ENCODE measurements at regions not wholly inside any gene's neighbourhood (a gene's known extent, or its start where the extent isn't known, plus 50 kb on each side); places are given as distances from the start of the nearest gene placed in this dataset.

DNA sequence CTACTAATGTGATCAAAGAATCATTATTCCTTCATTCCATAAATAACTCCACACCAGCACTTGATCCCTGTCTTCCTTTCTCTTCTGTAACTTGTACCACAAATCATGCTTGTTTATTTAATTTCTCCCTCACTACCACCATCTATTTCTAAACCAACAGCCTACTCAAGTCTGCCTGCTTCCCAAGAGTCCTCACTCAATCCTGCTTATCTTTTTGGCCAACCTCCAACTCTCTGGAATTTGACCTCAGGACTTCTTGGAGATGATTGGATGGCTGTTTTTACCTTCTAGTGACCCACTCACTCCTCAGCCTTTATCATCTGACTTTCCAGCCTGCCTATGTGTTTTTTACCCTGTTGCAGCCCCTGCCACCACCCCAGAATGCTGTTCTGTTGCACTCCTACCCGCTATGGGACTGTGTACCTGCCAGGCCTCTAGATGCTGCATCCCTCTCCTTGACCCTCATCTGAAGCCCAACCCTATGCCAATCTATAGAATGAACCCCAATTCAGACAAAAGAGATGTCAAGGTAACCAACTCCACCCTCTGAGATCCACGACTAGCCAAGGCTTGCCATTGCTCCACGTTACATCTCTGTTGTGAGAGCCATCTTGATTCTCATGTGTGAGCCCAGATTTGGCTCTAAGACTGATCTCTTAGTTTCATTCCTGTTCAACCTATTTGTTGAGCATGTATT lies 150.2 kb upstream of the PLEKHG7 start:
- no peak for DNase-seq

DNA sequence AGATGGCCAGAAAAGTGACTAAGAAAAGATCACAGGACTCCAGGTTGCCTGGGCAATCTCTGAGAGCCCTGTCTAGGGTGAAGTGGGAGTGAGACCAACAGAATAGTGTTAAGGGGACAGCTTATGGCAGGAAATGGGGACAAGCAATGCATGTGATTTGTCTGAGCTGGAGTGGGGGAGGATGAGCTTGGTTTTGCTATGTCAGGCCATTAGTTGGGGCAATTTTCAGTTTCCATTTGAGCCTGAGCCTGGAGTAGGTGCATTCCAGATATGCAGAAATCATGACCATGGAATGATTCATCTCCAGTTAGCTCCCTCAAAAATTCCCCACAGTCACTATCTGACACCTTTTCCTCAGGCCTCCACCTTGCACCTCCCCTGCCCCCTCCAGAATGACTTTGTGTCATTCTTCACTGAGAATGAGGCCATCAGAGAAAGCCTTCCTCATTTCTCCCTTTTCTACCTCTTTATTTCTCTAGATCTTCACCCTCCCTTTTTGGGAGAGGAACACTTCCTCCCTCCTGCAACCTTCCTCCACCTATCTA lies 150.9 kb upstream of the PLEKHG7 start:
- DNase-seq = no peak

DNA sequence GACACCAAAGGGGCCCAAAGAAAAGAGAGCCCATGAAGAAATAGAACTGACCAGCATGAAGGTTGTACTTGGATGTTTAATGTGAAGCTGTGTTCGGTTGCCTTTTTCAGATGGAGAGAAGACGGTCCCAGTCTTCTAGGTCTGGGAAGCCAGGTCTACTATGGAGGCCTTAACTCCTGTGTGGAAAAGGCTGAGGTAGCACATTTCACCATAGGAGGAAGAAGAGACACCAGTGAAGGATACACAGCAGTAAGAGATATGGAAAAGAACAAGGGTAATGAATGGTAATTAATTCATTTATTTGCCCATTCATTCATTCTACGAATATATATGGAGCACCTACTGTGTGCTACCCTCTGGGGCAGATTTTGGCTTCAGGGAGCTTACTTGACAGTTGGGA lies 151.6 kb upstream of the PLEKHG7 start:
- DNase-seq = no peak

DNA sequence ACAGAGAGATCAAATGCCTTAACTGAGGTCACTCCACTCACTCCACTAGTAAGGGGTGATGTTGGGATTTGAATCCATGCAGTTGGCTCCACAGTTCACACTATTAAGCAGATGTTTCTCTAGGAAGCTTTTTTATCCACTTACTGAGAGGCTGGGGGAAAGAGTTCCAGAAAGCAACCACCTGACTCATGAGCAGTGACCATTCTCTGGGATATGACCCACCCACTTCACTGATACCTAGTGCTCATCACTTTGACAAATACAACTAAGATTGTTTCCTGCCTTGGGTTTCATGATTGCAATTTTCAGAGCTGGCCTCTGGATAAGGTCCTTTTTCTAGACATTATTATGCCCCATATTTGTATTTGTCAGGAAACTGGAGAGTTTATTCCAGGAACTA lies 152.1 kb upstream of the PLEKHG7 start:
- DNase-seq = no peak

DNA sequence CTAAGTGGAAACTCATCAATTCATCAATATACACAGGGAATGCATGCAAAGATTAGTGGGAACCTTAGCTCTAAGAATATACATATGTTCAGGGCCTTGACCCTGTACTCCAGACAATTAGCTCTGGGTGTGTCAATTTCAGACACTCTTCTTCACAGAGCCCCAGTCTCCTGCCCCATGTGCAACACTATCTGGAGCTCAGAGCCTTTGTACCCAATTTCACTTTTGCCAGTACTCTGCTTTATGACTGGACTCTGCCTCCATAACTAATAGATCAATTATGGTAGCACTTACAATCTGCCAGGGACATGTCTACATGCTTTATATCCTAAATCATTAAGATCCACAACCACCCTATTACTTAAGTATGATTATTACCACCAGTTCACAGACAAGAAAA lies 152.5 kb upstream of the PLEKHG7 start:
- DNase-seq = no peak

DNA sequence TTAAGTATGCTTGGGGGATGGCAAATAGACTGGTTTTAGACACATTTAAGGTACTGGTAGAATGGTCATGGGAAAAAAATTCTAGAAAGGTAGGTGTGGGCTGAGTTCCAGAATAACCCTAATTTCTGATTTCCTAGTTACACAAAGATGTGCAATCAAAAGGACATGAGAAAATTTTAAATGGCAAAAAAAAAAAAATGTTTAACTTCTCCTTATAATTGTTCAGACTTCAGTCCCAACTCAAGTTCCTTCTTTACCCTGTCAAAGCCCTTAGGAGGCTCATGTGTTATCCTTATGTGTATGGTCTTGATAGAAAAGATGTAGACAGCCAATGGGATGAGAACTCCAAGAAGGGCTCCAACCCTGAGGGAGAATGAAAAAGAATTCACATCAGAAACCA lies 153.3 kb upstream of the PLEKHG7 start:
- DNase-seq = no peak

DNA sequence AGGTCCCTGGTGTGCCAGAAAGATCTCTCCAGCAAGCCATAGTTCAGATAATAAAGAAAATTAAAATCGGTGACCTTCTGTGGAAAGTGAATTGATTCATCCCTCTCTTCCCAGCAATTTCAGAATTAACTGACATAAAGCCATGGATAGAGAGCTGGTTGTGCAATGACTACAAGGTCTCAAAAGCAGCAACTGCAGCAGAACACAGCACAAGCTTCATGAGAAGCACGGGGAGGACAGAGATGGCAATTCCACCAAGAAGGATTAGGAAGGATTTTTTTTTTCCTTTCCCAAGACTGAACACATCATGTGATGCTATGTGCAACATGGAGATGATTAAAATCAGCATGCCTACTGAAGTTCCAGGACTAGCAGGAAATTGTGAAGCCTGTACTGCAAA lies 154.9 kb upstream of the PLEKHG7 start:
- DNase-seq = no peak

DNA sequence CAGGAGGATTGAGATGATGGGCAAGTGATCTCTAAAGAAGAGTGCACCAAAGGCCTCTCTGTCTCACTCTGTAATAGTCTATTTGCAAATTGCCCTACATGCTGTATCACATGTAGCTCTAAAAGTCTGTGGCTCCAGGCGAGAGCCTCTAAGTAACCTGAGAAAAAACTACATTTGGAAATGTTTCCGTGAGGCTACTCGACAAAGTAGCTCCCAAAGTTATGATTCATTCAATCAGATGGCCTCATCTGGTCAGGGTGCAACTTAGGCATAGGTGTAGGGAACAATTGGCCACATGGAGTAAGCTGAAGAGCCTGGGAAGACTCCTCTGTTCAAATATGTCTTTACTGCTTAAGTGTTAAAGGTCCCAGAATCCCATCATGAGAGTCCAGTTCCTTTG lies 155.4 kb upstream of the PLEKHG7 start:
- DNase-seq = no peak

DNA sequence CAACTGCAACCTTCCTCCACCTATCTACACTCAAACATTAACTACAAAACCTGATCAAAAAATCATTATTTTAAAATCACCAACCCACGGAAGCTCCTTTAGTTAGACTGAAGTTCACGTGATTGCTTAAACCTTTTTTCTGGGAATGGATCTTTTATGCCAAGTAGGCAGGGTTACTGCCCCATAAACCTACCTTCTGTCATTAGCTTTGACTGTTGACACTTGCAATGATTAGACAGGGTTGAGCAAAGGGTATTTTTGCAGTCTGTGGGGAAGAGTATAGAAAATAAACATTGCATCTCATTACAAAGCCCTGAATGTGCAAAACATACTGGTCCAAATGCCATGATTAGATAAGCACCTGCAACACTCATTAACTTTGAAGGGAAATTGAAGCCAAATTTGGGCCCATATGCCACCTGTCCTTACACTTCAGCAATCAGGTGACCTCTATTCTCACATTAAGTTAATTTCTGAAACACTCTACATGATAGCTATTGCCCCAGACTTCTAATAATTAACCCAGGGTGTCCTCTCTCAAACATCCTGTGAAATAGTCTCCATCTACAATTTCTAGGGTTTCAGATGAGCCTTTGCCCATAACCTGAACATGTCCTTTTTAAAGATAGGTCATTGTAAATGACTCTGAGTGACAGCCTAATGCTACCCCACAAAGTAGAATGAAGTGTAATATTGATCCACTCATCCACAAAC lies 156.0 kb upstream of the PLEKHG7 start:
- no peak for DNase-seq

DNA sequence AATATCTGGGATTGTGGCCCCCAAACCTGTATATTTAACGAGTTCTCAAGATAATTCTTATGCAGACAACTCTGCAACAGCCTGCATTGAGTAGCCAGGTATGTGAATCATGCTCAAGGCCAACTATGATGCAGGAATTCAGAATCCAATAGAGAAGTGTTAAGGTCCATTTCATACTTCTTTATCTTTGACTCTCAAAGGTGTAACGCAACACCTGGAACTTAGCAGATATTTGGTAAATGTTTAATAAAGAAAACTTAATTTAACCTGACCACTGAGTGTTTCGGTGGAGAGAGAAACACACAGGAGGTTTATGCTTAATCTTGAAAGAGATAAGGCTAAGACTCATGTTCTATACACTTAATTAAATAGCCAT lies 156.5 kb upstream of the PLEKHG7 start:
- no peak for DNase-seq

DNA sequence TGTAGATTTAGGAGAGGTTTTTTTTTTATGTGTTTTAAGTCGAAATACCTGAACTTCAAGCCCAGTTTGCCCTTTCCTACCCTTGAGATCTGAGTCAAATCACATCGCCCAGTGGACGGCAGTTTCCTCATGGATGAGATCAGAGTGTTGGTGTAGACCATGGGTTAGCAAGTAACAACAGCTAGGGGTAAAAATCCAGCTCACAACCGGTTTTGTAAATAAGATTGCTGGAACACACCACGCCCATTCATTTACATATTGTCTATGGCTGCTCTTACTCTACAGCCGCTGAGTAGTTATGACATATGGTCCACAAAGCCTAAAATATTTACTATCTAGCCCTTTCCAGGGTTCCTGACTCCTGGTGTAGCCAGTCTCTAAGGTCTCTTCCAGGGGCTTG lies 158.5 kb upstream of the PLEKHG7 start:
- DNase-seq = no peak

DNA sequence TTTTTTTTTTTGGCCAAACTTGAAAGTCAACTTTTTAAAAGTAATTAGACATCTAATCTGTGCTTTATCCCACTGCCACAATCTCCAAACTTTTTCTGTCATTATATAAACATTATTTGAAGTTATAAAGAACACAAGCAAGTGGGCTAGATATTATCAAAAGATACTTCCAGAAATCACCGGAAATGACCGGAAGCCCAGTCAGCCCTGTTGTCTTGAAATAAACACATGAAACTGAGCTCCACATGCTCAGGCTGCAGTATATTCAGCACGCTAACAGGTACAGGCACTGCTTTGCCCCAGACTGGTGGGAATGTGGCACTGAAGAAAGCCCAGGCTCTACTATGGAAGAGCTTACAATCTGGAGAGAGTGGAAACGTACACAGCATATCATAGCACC lies 158.9 kb upstream of the PLEKHG7 start:
- DNase-seq = no peak

DNA sequence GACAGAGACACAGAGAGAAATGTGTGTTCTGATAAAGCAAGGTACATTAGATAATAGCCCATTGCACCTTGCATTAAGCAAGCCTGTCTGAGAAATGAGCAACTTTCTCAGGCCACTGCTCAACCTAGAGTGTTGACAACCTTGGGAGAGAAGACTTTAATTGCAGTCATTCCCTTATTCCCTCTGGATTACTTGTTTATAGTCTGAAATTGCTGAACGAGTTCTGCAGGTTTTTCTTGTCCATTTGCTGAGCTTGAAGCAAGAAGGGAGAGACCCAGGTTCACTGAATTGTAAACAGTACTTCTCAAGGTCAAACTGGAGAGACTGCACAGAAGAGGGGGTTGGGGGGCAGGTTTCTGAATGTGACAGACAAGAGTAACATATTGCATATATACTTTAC lies 159.4 kb upstream of the PLEKHG7 start:
- peak; percentile 4 for DNase-seq

DNA sequence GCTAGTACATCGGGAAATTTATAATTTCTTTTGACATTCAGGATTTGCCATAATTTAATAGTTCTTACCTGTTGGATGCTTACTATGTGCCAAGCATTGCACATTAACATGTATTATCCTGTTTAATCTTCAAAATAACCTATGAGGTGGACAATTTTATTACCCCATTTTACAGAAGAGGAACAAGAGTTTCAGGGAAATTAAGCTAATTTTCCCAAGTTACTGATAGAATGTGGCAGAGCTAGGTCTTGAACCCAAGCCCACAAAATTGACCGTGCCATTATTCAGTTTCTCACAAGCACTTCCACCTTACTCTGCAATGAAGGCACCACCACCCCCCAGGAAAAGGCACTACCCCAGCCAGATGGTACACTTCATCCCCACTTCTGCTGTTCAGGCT lies 161.1 kb upstream of the PLEKHG7 start:
- no peak for DNase-seq

DNA sequence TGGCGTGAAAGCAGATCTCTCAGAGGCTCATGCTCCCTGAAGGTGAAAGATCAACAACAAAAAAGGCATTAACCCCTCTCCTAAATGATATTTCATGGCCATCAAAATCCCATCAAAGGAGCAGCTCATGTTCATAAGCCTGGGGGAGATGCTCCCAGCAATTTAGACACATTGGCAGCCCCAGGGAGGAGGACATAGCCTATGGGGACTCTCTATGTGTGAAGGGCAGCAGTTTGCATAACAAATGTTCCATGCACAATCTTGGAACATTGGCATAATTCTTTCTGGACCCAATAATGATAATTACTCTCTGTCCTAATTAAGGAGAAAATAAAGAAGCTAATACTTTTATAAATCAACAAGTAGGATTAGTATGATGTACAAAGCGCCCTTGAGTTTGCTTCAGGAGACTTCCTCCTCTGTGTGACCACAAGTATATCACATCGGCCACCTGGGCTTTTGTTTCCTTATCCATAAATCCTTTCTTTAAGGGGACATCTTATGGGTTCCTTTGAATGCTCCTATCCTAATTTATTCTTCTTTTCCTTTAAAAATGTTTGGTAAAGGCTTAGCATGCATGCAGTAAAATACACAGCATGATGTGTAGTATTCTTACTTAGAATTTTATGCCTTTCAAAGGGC lies 161.9 kb upstream of the PLEKHG7 start:
- DNase-seq = no peak

DNA sequence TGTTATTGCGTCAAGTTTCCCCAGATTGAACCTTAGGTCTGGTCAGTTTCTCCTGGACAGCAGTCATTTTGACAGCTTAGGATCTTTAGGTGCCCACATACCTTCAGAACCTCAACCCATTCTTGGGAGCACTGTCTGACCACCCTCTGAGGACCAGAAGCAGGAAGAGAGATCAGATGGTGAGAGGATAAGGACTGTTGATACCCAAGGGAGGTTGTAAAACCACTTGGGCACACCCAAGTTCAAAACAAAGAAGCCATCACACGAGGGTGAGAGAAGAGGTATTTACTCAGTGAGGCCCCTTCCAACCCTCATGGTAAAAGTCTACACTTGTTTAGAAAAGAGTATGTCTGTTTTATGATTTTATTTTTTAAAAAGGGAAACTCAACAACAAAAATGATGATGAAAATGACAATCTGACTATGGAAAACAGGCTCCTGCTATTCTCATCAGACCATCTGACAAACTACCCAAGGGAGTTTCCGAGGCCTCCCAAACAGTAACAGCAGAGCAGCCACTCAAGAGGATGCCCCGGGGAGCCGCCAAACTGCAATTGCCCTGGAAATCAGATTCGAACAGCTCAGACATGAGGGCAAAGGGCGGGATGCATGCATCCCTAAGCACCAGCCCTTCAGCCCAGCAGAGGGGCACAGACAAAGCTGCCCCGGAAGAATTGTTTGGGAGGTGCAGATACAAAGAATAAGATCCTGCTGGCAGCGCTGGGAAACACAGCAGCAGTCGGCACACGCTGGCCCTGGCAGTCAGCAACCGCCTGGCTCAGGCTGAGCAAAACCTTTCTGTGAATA lies 162.6 kb upstream of the PLEKHG7 start:
- DNase-seq = no peak

DNA sequence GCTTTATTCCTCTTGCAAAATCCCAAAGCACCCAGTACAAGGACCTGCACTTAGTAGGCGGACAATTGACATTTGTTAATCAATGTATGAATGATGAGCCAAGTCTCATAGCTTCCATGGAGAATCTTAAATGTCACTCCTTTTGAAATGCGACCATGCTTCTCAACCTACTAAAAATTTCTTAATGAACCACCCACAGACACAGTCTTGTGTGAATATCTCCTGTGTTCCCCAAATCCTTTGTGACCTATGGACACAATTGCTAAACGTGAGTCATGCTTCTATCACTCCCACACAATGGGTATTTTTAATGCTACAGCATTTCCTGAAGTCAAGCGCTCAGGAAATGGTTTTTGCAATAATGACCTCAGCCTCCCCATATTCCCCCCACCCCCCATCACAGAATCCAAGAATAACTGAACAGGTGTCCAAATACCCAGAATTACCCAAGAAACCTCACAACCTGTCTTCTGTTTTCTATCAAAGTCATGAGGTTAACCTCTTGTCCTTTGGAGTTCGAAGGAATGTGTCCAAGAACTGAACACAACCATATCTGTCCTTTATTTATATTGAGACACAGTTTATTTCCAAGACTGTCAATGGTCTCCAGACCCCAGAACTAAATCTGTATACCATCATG lies 163.6 kb upstream of the PLEKHG7 start:
- no peak for DNase-seq

DNA sequence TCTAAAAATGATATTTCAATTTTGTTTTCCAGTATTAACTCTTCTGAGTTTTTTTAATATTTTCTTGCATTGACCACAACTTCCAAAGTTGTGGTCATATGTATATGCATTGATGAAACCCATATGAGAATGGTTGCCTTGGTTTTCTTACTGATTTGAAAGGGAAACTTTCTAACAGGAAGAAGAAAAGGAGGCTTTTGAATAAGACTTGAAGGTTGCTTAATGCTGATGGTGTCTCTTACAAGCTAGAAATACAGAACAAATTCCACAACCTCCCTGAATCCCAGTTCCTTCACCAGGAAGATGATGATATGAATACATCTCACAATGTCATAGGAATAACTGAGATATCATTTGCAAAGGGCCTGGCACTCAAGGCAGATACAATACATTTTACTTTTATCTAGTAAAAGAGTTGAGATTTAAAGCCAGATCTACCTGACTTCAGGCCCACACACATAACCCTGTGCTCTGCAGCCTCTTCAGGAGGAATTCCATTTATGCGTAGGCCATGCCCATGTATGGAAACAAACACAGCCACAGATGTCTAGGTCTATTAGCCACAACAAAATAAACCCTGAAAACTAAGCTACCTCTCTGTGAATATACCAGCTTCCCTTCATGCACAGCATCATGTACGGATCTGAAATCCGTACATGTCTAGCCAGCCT lies 165.4 kb upstream of the PLEKHG7 start:
- DNase-seq = no peak

DNA sequence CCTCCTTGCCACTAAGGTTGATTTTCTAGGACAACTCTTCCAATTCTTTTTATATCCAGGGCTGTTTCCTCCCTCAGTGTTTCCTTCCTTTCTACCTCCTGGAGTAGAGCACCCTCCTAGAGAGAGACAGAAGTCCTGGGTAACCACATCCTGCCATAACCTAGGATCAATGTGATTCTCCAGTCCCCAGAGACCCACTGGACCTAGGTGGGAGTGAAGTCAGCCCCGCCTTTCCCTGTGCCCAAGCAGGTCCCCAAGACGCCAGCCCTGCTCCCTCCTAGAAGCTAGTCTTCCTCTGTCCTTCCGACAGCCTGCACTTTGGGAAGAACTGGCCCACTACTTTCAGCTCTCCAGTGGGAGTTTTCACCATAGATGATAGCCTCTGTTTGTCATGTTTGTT lies 166.8 kb upstream of the PLEKHG7 start:
- no peak for DNase-seq

DNA sequence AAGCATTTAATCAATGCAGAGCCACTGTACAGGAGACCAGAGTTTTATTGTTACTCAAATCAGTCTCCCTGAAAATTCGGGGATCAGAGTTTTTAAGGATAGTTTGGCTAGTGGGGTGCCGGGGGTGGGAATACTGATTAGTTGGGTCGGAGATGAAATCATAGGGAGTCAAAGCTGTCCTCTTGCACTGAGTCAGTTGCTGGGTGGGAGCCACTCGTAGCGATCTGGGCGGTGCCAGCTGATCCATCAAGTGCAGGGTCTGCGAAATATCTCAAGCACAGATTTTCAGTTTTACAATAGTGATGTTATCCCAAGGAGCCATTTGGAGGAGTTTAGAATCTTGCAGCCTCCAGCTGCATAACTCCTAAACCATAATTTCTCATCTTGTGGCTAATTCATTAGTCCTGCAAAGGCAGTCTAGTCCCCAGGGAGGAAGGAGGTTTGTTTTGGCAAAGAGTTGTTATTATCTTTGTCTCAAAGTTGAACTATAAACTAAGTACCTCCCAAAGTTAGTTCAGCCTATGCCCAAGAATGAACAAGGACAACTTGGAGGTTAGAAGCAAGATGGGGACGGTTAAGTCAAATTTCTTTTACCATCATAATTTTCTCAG lies 169.4 kb upstream of the PLEKHG7 start:
- DNase-seq = no peak

DNA sequence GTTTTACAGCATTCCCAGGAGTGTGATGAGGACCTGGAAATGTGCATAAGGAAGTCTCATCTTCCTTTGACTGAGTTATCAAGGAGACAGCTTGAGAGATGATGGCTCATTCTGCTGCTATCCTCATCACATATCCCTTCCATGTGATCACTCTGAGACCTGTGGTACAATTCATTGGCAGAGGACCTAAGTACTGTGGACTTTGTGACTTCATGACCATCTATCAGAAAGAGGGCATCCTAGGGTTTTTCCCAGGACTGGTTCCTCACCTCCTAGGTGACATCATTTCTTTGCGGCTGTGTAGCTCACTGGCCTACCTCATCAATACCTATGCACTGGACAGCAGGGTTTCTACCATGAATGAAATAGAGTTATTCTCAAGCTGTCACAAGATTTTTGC lies 172.1 kb upstream of the PLEKHG7 start:
- DNase-seq = no peak

DNA sequence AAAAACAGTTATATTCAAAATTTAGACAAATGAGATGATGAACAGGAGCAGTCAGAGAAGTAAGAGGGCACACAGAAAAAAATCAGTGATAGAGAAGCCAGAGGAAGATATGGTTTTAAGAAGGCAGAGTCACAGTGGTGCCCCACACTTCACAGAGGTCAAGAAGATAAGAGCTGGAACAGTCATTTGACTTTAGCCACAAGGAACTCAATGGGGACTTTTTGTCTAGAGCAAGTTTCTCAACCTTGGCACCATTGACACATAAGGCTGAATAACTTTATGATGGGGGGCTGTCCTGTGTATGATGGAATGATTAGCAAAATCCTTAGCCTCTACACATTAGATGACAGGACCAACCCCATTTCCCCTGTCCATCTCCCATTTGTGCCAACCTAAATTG lies 172.8 kb upstream of the PLEKHG7 start:
- DNase-seq = no peak
